Right atrium auricular region (tissue), 2 donors: ENCODE measurements at regions not wholly inside any gene's neighbourhood (a gene's known extent, or its start where the extent isn't known, plus 50 kb on each side); places are given as distances from the start of the nearest gene placed in this dataset.

Source experiments
- DNase-seq: peaks from one replicate; pipeline ENCODE4 v3.0.0-alpha.2; 2019; ENCODE audit warnings: low spot score
- H3K27ac ChIP-seq, 2 donors: fragments of 200-600 bp; sonication (generic); 1 replicate in 1 of 2; 2 replicates in 1 of 2; pipeline ENCODE4 v1.5.1; 2016 to 2019
- H3K27me3 ChIP-seq, 2 donors: fragments of 200-600 bp; sonication (generic); one replicate each; pipeline versions ENCODE4 v1.5.1 to v1.6.0; 2017 to 2019
- H3K36me3 ChIP-seq: fragments of 200-600 bp; sonication (generic); one replicate; pipeline ENCODE4 v1.5.1; 2016
- H3K4me1 ChIP-seq, 2 donors: fragments of 200-600 bp; sonication (generic); one replicate each; pipeline versions ENCODE4 v1.5.1 to v1.6.0; 2017 to 2019
- H3K4me3 ChIP-seq, 2 donors: fragments of 200-600 bp; sonication (generic); 1 replicate in 1 of 2; 2 replicates in 1 of 2; pipeline ENCODE4 v1.5.1; 2017 to 2019; ENCODE audit warnings: mild to moderate bottlenecking in 1 of 2, moderate library complexity in 1 of 2
- H3K9me3 ChIP-seq, 2 donors: fragments of 200-600 bp; sonication (generic); one replicate each; pipeline ENCODE4 v1.5.1; 2019
- TF ChIP-seq, protein P1 (sequence below), 2 donors: fragments of 200-600 bp; sonication (generic); IDR thresholded peaks; one replicate each; pipeline ENCODE4 v1.5.1; 2019; ENCODE audit warnings: antibody characterized with exemption in 2 of 2

- H3K36me3 ChIP-seq, result no peaks in the 10 kb centered on the region
- DNase-seq, result no peak
- no peaks in the 10 kb centered on the region for H3K4me1 ChIP-seq
- H3K27me3 ChIP-seq, result no peaks in the 10 kb centered on the region
- no peak overlapping the region for H3K27ac ChIP-seq
- H3K4me3 ChIP-seq, result no peak overlapping the region
- no peaks in the 10 kb centered on the region for H3K9me3 ChIP-seq
- TF ChIP-seq, protein P1, sequence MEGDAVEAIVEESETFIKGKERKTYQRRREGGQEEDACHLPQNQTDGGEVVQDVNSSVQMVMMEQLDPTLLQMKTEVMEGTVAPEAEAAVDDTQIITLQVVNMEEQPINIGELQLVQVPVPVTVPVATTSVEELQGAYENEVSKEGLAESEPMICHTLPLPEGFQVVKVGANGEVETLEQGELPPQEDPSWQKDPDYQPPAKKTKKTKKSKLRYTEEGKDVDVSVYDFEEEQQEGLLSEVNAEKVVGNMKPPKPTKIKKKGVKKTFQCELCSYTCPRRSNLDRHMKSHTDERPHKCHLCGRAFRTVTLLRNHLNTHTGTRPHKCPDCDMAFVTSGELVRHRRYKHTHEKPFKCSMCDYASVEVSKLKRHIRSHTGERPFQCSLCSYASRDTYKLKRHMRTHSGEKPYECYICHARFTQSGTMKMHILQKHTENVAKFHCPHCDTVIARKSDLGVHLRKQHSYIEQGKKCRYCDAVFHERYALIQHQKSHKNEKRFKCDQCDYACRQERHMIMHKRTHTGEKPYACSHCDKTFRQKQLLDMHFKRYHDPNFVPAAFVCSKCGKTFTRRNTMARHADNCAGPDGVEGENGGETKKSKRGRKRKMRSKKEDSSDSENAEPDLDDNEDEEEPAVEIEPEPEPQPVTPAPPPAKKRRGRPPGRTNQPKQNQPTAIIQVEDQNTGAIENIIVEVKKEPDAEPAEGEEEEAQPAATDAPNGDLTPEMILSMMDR (IDR thresholded peaks at IDR 0.05), result no peak
These were observed 94.4 kb upstream of the IFNE start for GRCh38 chr9:21576331-21577189.

DNA sequence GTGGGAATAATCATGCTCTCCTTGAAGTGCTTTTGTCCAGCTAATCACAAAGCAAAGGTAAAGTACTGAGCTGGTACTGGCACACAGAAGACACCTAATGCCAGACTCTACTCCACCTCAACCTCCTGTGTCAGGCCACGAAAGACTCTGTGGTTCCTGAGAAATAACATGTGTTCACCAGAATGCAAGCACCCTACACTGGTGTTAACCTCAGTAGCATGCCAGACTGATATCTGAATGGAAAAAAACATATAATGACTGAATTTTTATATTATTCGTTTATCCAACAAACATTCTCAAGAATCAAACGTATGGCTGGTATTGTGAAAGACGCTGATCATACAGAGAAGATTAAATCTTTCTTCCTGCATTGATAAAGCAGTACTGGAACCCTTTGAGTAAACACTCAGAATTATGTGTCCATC, 97.1 kb upstream of the IFNE start:
- H3K27me3 ChIP-seq, result no peaks in the 10 kb centered on the region
- H3K9me3 ChIP-seq, result no peaks in the 10 kb centered on the region
- H3K4me3 ChIP-seq, result no peak overlapping the region
- no peaks in the 10 kb centered on the region for H3K4me1 ChIP-seq
- no peaks in the 10 kb centered on the region for H3K36me3 ChIP-seq
- TF ChIP-seq, protein P1 (IDR thresholded peaks at IDR 0.05), result no peak
- no peak for DNase-seq
- H3K27ac ChIP-seq, result no peak overlapping the region

DNA sequence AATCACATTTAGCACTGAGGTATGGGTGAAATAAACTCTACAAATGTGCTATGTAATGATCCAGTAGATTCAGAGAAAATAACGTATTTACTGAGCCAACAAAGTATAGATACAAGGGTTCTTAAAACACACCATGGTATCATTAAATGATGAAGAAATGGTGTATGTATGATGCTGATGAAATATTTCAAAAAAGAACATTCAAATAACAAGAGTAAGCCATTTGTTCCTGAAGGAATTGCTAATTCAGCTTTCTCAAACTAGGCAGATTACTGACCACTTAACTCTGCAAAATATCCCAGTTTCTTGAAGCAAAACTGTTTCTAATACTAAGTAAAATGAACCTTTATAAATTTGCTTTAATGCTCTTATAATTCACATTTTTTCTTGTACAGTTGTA, 97.6 kb upstream of the IFNE start:
- DNase-seq, result no peak
- TF ChIP-seq, protein P1 (IDR thresholded peaks at IDR 0.05), result no peak
- no peak overlapping the region for H3K4me3 ChIP-seq
- H3K36me3 ChIP-seq, result no peaks in the 10 kb centered on the region
- H3K27ac ChIP-seq, result no peak overlapping the region
- H3K27me3 ChIP-seq, result no peaks in the 10 kb centered on the region
- no peaks in the 10 kb centered on the region for H3K9me3 ChIP-seq
- H3K4me1 ChIP-seq, result no peaks in the 10 kb centered on the region

GRCh38 chr9:21580636-21581378, 98.7 kb upstream of the IFNE start:
- no peak for DNase-seq
- H3K27me3 ChIP-seq, result no peaks in the 10 kb centered on the region
- TF ChIP-seq, protein P1 (IDR thresholded peaks at IDR 0.05), result no peak
- H3K27ac ChIP-seq, result no peak overlapping the region
- H3K4me1 ChIP-seq, result no peaks in the 10 kb centered on the region
- H3K9me3 ChIP-seq, result no peaks in the 10 kb centered on the region
- no peak overlapping the region for H3K4me3 ChIP-seq
- no peaks in the 10 kb centered on the region for H3K36me3 ChIP-seq

GRCh38 chr9:21583628-21584377, 101.7 kb upstream of the IFNE start:
- Histone ChIP-seq H3K36me3 (no peaks in the 10 kb centered on the region), H3K27me3 (no peaks in the 10 kb centered on the region), H3K9me3 (no peaks in the 10 kb centered on the region), H3K27ac (no peak overlapping the region), H3K4me3 (no peak overlapping the region), H3K4me1 (no peaks in the 10 kb centered on the region)
- no peak for DNase-seq
- TF ChIP-seq, protein P1 (IDR thresholded peaks at IDR 0.05), result no peak
